ENCODE measurements at regions not wholly inside any gene's neighbourhood (a gene's known extent, or its start where the extent isn't known, plus 50 kb on each side); places are given as distances from the start of the nearest gene placed in this dataset.
"Not testable (repeated sequence)": the region's sequence is repeated elsewhere in the genome, so short reads cannot be mapped to it uniquely, and the experiment has no call there.

GRCh38 chr6:22778438-22778837, 209.1 kb downstream of the HDGFL1 start:
- DNase-seq (ENCODE audit: low read depth, low spot score) = not testable (repeated sequence)
- in situ Hi-C loops (cut with HindIII; ENCODE audit: low pct_unique_long_range_greater_than_20kb, low sequenced_read_pairs) = loop anchor here (25.0 kb wide), 1 partner anchor 109 kb away; no protein-coding TSS in a partner anchor

GRCh38 chr6:22779062-22779461, 209.7 kb downstream of the HDGFL1 start:
- DNase-seq (ENCODE audit: low read depth, low spot score) = no peak
- in situ Hi-C loops (cut with HindIII; ENCODE audit: low pct_unique_long_range_greater_than_20kb, low sequenced_read_pairs) = loop anchor here (25.0 kb wide), 1 partner anchor 108 kb away; no protein-coding TSS in a partner anchor

- DNase-seq (ENCODE audit: low read depth, low spot score) = peak; percentile 66
Observed at GRCh38 chr6:22783931-22784330, 214.6 kb downstream of the HDGFL1 start.

GRCh38 chr6:22784601-22785410, 215.4 kb downstream of the HDGFL1 start:
- in situ Hi-C loops (cut with HindIII; ENCODE audit: low pct_unique_long_range_greater_than_20kb, low sequenced_read_pairs) = loop anchor here (25.0 kb wide), 1 partner anchor 102 kb away; no protein-coding TSS in a partner anchor
- DNase-seq (ENCODE audit: low read depth, low spot score) = peak; percentile 100

More at GRCh38 chr6:22783931-22784330, 214.6 kb downstream of the HDGFL1 start:
- in situ Hi-C loops (cut with HindIII; ENCODE audit: low pct_unique_long_range_greater_than_20kb, low sequenced_read_pairs) = loop anchor here (25.0 kb wide), 1 partner anchor 103 kb away; no protein-coding TSS in a partner anchor

- no peak for DNase-seq (ENCODE audit: low read depth, low spot score)
- in situ Hi-C loops (cut with HindIII; ENCODE audit: low pct_unique_long_range_greater_than_20kb, low sequenced_read_pairs) = loop anchor here (25.0 kb wide), 1 partner anchor 99 kb away; no protein-coding TSS in a partner anchor
Observed at GRCh38 chr6:22788038-22788437, 218.7 kb downstream of the HDGFL1 start.

- DNase-seq (ENCODE audit: low read depth, low spot score) = no peak
- in situ Hi-C loops (cut with HindIII; ENCODE audit: low pct_unique_long_range_greater_than_20kb, low sequenced_read_pairs) = loop anchor here (25.0 kb wide), 1 partner anchor 98 kb away; no protein-coding TSS in a partner anchor
Observed at GRCh38 chr6:22789315-22789714, 219.9 kb downstream of the HDGFL1 start.

- in situ Hi-C loops (cut with HindIII; ENCODE audit: low pct_unique_long_range_greater_than_20kb, low sequenced_read_pairs) = loop anchor here (25.0 kb wide), 1 partner anchor 92 kb away; no protein-coding TSS in a partner anchor
Observed at GRCh38 chr6:22794844-22795243, 225.5 kb downstream of the HDGFL1 start.

GRCh38 chr6:22800451-22800850, 231.1 kb downstream of the HDGFL1 start:
- in situ Hi-C loops (cut with HindIII; ENCODE audit: low pct_unique_long_range_greater_than_20kb, low sequenced_read_pairs) = no loop called here
- DNase-seq (ENCODE audit: low read depth, low spot score) = no peak

More at GRCh38 chr6:22794844-22795243, 225.5 kb downstream of the HDGFL1 start:
- DNase-seq (ENCODE audit: low read depth, low spot score) = no peak

- no peak for DNase-seq (ENCODE audit: low read depth, low spot score)
- in situ Hi-C loops (cut with HindIII; ENCODE audit: low pct_unique_long_range_greater_than_20kb, low sequenced_read_pairs) = no loop called here
Observed at GRCh38 chr6:22801831-22802230, 232.5 kb downstream of the HDGFL1 start.

GRCh38 chr6:22804620-22805261, 235.4 kb downstream of the HDGFL1 start:
- no peak for DNase-seq (ENCODE audit: low read depth, low spot score)
- in situ Hi-C loops (cut with HindIII; ENCODE audit: low pct_unique_long_range_greater_than_20kb, low sequenced_read_pairs) = no loop called here

- in situ Hi-C loops (cut with HindIII; ENCODE audit: low pct_unique_long_range_greater_than_20kb, low sequenced_read_pairs) = no loop called here
- DNase-seq (ENCODE audit: low read depth, low spot score) = no peak
Observed at GRCh38 chr6:22807261-22807660, 237.9 kb downstream of the HDGFL1 start.

GRCh38 chr6:22807818-22808217, 238.5 kb downstream of the HDGFL1 start:
- in situ Hi-C loops (cut with HindIII; ENCODE audit: low pct_unique_long_range_greater_than_20kb, low sequenced_read_pairs) = no loop called here
- no peak for DNase-seq (ENCODE audit: low read depth, low spot score)

- in situ Hi-C loops (cut with HindIII; ENCODE audit: low pct_unique_long_range_greater_than_20kb, low sequenced_read_pairs) = no loop called here
- DNase-seq (ENCODE audit: low read depth, low spot score) = no peak
Observed at GRCh38 chr6:22808466-22808865, 239.1 kb downstream of the HDGFL1 start.

- in situ Hi-C loops (cut with HindIII; ENCODE audit: low pct_unique_long_range_greater_than_20kb, low sequenced_read_pairs) = no loop called here
- DNase-seq (ENCODE audit: low read depth, low spot score) = no peak
Observed at GRCh38 chr6:22809370-22809769, 240.0 kb downstream of the HDGFL1 start.

GRCh38 chr6:22819209-22819608, 249.8 kb downstream of the HDGFL1 start:
- in situ Hi-C loops (cut with HindIII; ENCODE audit: low pct_unique_long_range_greater_than_20kb, low sequenced_read_pairs) = no loop called here
- DNase-seq (ENCODE audit: low read depth, low spot score) = no peak

GRCh38 chr6:22821664-22822320, 252.4 kb downstream of the HDGFL1 start:
- in situ Hi-C loops (cut with HindIII; ENCODE audit: low pct_unique_long_range_greater_than_20kb, low sequenced_read_pairs) = no loop called here
- DNase-seq (ENCODE audit: low read depth, low spot score) = peak; percentile 44

- DNase-seq (ENCODE audit: low read depth, low spot score) = no peak
- in situ Hi-C loops (cut with HindIII; ENCODE audit: low pct_unique_long_range_greater_than_20kb, low sequenced_read_pairs) = no loop called here
Observed at GRCh38 chr6:22825210-22825609, 255.8 kb downstream of the HDGFL1 start.

GRCh38 chr6:22826961-22827360, 257.6 kb downstream of the HDGFL1 start:
- in situ Hi-C loops (cut with HindIII; ENCODE audit: low pct_unique_long_range_greater_than_20kb, low sequenced_read_pairs) = no loop called here
- DNase-seq (ENCODE audit: low read depth, low spot score) = no peak

Data from SK-MEL-5 (cell line).